HG02623 (cell line): ENCODE measurements at regions not wholly inside any gene's neighbourhood (a gene's known extent, or its start where the extent isn't known, plus 50 kb on each side); places are given as distances from the start of the nearest gene placed in this dataset.

Experiments
- ATAC-seq: cut with Tn5 transposase; IDR thresholded peaks from one replicate; pipeline ENCODE4 v1.9.1; 2021; ENCODE audit warnings: moderate library complexity; ENCODE audit not compliant: unreplicated experiment

DNA sequence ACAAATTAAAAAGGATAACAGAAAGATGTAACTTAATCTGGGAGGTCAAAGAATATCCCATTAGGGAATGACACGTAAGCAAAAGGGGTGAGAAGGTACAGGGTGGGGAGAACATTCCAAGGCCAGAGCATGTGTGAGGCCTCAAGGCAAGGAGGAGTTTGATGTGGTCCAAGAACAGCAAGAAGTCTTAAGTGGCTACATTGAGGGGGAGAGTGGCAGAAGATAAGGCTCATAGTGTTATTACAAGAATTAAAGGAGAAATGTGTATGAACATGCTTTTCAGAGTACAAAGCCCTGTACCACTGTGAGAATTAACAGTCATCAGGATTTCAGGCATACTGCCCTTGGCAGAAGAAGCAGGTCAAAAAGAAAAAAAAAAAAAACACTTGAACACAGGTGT lies 174.4 kb upstream of the ERBB4 start:
- ATAC-seq = no peak

DNA sequence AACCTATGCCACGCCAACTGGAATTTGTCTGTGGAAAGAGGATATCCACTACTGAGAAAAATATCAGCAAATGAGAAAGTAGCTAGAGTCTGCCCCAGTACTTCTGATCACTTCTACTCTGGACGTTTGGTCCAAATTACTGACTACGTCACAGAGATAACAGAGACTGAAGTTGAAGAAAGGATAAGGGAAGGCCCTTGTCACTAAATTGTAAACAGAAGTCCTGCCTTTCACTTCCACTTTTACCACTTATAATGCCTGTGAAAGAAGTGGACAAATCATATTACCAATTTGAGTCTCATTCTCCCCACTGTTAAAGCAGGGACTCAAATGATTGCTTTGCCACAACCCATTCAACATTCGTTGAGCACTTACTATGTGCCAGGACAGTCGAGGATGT lies 173.9 kb upstream of the ERBB4 start:
- no peak for ATAC-seq

DNA sequence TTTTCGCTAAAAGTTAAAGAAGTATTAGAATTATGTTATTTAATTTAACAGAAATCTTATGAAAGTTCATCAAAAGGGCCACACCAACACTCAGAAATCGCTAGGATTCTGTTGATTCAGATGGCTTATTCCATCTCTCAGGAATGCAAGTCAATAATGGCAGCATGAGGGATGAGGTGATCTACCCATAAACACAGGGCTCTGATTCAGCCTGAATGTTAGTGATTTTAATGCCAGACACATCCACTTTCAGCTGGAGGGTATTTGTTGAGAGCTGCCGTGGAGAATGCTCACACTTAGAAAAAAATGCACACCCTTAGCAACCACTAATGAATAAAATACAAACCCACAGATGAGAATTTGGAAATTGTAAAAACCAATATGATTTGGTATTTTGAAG lies 173.3 kb upstream of the ERBB4 start:
- ATAC-seq = no peak

DNA sequence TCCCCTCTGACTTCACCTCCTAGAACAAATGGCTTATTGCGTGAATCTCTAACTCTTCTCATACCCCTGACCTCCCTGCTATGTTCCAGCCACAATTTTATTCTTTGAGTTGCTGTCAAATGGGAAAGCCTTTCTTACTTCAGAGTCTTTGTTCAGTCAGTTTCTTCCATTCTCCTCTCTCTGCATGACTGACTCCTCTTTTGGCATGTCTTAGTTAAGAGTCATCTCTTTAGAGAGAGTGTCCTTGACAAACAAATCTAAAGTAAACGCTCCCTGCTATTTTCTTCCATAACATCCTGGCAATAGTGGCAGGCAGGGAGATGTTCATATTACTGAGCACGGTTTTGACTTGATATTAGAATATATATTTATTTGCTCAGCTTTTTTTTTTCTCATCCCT lies 170.7 kb upstream of the ERBB4 start:
- no peak for ATAC-seq

DNA sequence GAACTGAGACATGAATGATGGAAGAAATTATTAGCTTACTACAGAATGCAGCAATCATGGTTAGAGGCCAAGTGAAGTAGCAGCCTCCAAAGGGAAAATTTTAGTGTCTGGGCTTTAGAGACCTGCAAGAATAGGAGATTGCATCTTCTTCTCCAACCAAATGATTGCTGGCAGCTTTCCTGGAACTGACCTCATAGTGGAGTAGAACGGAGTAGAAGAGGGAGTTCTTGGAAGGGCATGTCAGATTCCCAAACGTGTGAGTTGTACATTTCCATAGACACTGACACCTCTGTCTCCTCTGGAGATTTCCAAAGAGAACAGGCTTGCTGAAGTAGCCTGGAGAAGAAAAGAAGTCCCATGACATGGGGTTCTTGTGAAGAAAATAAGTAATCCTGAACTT lies 169.8 kb upstream of the ERBB4 start:
- no peak for ATAC-seq

DNA sequence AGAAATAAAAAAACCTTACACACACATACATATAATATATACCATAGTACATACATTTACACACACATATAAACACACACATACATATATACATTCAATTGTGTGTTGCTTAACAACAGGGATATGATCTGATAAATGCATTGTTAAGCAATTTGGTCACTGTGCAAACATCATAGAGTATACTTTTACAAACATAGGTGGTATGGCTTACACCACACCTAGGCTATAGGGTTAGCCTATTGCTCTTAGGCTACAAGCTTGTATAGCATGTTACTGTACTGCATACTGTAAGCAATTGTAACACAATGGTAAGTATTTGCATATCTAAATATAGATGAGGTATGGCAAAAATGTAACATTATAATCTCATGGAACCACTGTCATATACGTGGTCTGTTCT lies 156.8 kb upstream of the ERBB4 start:
- no peak for ATAC-seq

DNA sequence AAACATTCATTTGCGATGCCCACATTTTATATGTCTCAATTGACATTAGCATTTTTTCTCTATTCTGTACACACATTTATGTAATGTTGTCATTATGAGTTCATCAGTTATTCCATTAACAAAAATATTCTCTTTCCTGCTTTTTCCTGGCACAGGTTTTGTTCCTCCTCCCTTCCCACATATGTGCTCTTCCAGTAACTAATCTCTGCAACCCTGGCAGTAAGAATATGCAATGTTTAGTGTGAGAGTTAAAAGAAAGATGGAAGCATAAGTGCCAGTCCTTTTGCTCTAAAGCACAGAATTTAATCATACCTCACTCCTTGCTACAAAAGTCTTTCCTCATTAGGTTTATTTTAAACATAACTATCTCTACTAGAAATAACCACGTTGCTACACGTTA lies 155.8 kb upstream of the ERBB4 start:
- no peak for ATAC-seq

DNA sequence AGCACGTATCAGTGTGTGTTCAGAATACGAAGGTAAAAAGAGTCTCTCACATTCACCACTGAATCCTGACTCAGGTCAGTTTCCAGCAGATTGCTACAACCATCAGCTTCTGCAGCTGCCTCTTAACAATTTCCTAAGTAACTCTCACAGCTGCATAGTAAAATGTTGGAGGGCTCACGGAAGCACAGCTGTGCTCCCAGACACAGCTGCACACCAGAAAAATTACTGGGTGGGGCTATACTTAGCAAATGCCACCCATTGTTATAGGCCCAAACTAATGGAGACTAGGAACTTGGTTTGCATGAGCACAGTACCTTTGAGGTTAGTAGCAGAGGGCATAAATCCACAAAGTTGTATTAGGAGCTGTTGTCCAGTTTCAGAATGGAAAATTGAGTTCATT lies 153.9 kb upstream of the ERBB4 start:
- ATAC-seq = no peak

DNA sequence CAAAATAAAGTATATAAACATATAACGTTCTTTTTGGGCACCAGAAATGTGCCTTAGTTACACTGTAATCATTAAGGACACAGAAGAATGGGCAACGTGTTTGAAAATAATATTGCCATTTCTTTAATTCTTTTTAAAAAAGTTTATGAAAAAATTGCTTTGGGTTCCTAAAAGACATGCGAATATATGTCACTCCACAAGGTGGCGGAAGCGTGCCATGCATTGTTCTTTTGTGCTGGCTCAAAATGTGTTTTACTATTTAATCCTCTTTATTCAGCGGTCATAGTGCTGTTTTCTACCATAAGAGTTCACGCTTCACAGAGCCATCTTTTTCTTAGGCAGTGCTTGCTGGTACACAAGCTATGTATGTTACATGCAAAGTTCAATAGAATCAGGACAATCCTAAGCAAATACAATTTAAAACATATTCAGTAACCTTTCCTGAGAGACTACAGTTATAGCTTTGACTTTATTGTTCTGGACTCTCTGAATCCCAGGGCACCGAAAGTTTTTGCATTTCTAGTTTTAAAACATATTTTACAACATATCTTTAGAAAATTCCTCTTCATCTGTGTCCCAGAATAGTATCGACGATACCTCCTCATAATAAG lies 147.8 kb upstream of the ERBB4 start:
- peak; percentile 60 for ATAC-seq

DNA sequence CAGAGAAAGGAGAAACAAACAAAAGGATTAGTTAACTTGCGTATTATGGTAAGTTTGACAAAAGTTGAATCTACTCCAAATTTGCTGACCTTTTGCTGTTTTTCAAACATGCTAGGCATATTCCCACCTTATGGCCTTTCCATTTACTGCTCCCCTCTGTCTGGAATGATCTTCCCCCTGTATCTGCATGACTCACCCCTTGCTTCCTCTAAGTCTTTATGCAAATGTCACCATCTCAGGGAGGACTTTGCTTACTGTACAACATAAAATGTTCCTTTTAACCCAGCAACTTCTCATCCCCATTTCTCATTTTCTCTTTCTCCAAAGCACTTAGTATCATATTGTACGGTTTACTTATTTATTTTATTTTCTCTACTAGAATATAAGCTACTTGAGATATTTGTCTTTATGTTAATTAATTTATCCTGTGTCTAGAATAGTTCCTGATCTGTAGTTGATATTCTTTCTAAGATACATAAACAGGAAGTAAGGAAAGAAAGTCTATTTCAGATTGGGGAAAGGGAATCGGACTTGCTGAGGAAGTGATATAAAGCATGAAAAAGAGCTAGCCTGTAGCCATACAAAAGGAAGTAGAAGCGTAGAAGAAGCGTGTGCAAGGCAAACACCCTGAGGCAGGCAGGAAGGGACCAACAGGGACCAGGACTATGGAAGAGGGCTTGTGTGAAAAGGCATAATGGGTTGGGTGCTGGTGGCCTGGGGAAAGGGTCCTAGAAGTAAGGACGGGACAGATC lies 144.9 kb upstream of the ERBB4 start:
- no peak for ATAC-seq

DNA sequence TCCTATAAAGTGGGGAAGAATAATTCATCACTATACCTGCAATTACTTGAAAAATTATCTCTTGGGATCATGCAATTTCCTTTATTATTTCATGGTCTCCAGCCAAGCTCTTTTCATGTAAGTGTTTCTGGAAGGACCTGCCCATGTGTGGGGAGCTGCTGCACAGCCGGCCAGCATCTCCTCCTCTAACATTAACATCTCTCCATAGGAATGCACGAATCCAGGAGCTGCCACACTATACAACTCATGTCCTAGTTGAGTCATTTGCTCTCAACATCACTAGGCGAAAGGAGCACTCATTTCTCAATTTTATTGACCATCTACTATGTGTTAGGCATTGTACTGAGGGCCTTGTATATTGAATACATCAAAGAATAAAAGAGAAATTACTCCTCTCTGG lies 144.3 kb upstream of the ERBB4 start:
- ATAC-seq = no peak

DNA sequence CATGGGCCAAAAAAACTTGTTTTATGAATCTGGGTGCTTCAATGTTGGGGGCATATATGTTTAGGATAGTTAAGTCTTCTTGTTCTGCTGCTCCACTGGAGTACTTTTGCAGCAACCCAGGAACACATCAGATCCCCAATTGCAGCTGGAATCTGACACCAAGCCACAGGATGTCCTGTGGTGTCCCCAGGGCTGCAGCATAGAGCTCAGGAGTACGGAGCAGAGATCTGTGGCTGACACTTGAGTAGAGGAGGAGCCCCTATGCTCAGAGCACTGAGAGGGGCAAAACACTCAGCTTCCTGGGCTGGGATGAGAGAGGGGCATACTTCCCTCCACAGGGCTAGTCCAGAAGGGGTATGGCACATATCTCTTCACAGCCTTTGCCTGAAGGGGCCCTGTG lies 138.9 kb upstream of the ERBB4 start:
- ATAC-seq = no peak

DNA sequence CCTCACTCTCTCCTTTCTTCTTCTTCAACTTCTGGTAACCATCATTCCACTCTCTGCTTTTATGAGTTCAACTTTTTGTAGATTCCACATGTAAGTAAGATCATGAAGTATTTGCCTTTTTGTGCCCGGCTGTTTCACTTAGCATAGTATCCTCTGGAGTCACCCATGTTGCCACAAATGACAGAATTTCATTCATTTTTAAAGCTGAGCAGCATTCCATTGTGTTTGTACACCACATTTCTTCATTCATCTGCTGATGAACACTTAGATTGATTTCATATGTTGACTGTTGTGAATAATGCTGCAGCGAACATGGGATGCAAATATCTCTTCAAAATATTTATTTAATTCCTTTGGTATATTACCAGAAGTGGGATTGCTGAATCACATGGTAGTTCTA lies 133.6 kb upstream of the ERBB4 start:
- no peak for ATAC-seq

DNA sequence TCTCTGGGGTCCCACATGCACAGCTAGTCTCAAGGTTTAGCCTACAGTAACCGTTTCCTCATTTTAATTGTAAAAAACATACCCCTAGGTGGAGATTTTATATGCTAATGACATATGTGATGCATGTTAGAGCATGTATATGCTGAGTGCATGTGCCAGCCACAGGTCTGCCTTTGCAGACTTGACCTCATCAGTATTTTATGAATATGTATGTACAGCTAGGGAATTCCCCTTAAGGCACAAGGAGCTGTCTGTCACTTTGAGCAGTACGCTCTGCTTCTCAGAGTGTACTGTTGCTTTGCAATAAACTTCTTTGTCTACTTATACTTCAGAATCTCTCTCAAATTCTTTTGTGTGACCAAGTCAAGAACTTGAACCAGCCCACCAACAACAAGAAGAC lies 131.2 kb upstream of the ERBB4 start:
- ATAC-seq = no peak

DNA sequence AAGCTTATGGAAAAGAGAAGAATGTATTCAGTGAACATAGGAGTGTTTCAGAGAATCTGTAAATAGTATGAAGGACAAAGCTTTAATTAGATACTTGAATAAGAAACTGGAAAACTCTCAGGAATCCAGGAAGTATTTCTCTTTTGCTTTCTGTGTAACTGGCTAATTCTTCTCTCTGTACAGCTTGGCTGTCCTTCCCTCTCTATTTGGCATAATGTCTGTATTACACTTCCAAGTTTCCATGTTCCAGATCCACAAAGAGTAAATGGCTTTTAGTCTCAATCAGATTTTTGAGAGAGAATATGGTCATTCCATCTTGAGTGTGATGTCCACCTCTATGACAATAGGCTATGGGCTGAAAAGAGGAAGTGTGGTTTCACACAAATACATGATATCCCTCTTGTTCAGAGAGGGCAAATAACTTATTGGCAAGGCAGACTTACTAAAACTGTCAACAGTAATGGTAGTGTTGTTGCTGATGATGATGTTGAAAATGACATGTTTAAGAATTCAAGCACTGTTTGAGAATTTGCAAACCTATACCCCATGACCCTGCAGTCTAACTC lies 129.2 kb upstream of the ERBB4 start:
- ATAC-seq = no peak

DNA sequence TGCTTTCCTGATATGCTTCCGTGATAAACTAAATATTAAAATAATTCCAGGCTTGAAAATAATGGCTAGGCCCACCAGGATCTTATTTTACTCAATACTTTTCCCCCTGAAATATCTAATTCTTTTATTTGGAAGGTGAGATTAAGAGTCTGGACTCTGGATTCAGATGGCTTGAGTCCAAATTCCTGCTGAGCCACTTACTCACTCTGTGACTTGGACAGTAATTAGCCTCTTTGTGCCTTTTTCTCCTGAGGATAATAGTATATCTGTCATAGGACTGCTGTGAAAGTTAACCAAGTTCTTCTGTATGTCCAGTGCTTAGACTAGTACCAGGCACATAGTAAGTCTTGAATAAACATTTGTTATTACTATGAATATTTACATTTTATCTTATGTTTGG lies 127.3 kb upstream of the ERBB4 start:
- ATAC-seq = no peak

DNA sequence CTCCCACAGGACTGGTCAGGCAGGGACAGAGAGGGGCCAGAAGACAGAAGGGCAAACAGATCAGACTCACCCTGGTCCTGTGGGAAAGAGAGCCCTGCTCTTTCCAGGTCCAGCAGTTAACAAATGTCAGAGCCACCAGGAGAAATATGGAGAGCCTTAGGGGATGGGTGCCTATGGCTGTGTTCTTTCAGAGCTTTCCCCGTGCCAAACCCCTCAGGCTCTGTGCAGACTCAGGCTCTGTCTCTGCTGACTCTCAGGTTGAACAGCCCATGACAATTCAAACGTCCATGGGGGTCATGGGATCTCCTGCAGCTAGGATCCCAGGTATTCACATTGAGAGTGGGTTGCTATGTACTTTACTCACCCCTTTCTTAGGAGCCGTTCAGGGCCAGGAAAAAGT lies 120.8 kb upstream of the ERBB4 start:
- no peak for ATAC-seq

DNA sequence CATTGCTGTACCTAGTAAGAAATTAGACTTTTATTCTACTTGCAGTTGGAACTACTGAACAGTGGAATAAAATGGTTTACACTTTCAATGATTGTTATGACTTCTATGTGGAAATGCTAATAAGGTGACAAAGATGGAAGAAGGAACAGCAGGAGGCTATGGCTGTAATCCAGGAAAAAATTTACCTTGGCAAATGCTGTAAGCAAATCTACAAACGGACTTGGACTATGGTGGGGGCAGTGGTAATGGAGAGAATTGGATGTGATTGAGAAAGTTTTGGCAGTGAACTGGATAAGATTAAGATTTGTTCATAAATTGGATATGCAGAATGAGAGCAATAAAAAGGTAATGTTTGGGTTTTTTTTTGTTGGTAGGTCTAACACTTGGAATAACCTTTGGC lies 111.0 kb upstream of the ERBB4 start:
- ATAC-seq = no peak

DNA sequence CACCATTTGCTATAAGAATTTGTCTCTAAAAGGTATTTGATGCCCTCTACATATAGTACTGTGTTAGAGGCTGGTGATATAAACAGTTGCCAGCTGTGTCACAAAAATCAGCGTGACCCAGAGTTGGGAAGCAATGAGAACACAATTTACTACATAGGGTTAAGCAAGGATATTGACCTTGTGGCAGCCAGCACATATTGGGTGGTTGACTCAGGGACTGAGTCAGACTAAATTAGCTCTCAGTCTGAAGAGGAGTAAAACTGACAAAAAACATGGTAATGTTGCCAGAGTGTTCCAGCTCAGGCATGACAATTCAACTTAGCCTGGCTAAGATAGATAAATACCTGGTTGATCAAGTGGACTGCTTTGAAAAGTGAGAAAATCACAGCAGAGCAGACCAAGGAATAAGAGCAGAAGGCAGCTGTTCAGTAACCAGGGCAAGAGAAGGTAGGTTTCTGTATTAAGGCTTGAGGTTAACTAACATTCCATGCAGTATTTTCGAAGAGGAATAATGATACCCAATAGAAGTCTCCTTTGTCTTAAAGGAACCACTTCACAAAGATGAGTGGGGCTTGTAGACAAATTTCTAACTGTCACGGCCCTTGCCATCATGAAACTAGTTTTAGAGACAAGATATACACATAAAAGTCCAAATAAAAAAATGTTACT lies 108.2 kb upstream of the ERBB4 start:
- no peak for ATAC-seq

DNA sequence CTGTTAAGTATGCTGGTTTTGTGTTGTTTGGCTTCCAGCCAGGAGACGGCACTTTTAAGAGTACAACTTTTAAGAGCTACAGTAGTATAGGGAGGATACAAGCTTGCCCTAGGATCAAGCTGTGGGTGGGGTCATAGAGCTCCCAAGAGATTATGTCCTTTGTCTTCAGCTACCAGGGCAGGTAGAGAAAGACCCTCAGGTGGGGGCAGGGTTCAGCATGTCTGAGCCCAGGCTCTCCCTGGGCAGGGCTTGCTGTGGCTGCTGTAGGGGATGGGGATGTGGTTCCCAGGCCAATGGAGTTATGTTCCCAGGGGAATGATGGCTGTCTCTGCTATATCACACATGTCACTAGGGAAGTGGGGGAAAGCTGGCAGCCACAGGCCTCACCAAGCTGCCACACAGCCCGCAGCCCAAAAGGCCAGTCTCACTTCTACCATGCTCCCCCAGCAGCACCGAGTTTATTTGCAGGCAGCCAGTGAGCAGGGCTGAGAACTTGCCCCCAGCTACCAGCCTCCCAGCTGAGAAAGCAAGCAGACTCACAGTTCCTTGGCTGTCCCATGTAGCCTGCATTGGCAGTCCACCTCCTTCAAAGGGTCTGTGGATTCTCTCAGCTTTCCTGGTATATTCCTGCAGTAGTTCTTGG lies 105.7 kb upstream of the ERBB4 start:
- ATAC-seq = no peak

DNA sequence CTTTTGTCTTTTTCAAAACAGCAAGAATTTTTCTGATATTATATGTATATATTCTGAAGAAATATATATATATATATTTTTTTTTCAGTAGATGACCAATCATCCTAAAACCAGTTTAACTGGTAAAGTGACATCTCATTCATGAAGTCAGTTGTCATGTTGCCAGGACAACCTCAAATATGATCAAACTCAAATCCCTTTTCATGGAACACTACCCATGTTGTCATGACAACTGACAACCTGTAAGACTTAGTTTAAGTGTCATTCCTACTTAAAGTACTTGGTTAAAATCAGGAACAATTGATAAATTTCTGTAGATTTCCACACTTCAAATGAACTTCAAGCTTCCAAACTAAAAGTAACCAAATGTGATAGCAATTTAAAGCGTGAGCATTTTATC lies 101.8 kb upstream of the ERBB4 start:
- no peak for ATAC-seq

DNA sequence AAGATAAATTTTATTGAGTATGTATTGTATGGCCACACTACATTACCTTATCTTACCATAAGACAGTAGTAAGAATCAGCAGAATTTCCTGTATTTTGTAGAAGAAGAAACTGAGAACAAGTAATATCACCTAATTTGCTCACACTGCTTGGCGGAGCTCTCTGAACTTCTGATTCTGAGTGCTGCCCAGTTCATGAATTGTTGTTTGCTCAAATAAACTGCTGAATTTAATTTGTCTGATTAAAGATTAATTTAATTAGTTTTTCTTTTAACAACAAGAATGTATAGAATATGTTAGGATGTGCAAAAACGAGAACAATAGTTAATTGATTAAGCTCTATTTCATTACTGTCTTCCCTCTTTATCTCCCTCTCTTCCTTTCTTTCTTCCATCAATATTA lies 100.1 kb upstream of the ERBB4 start:
- no peak for ATAC-seq
